Coronary artery (tissue), 2 donors: ENCODE measurements at regions not wholly inside any gene's neighbourhood (a gene's known extent, or its start where the extent isn't known, plus 50 kb on each side); places are given as distances from the start of the nearest gene placed in this dataset.

Experiments used
- DNase-seq: peaks from one replicate; pipeline ENCODE4 v3.0.0-alpha.2; 2017; ENCODE audit warnings: low spot score
- H3K27ac ChIP-seq, 2 donors: fragments of 200-600 bp; sonication (generic); one replicate each; pipeline ENCODE4 v1.5.1; 2016 to 2019
- H3K4me3 ChIP-seq: fragments of 200-600 bp; sonication (generic); 2 replicates; pipeline ENCODE4 v1.5.1; 2016; ENCODE audit warnings: mild to moderate bottlenecking, moderate library complexity
- TF ChIP-seq, protein P1 (sequence below): fragments of 200-600 bp; sonication (generic); IDR thresholded peaks from one replicate; pipeline ENCODE4 v1.5.1; 2019; ENCODE audit warnings: antibody characterized with exemption

DNA sequence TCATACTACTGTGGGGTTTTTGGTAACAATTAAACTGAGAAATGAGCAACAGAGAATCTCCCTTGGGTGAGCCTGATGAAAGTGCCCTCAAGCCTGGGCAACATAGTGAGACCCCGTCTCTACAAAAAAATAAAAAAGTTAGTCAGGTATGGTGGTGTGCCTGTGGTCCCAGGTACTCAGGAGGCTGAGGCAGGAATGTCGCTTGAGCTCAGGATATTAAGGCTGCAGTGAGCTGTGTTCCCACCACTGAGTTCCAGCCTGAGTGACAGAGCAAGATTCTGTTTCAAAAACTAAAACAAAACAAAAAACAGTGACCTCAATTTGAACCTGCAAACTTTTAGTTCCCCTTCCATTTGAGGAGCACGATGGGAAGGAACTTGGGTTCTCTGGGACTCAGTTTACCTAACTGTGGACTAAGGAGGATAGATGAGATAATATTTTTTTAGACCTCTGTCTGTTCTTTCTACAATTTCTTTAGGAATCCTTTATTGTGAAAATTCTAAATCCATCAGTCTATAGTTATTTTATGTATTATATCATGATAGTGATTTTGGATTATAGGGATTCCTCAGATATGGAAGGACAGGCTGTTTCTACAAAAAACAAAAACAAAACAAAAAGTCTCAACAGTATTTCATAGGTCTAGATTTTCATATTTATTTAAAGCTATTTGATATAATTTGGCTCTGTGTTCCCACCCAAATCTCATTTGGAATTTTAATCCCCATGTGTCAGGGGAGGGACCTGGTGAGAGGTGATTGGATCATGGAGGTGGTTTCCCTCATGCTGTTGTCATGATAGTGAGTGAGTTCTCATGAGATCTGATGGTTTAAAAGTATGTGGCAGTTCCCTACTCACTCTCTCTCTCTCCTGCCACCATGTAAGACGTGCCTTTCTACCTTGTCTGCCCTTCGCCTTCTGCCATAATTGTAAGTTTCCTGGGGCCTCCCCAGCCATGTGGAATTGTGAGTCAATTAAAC lies 178.6 kb downstream of the MYCN start:
- DNase-seq, result no peak
- H3K4me3 ChIP-seq, result no peak overlapping the region
- no peak overlapping the region for H3K27ac ChIP-seq
- TF ChIP-seq, protein P1, sequence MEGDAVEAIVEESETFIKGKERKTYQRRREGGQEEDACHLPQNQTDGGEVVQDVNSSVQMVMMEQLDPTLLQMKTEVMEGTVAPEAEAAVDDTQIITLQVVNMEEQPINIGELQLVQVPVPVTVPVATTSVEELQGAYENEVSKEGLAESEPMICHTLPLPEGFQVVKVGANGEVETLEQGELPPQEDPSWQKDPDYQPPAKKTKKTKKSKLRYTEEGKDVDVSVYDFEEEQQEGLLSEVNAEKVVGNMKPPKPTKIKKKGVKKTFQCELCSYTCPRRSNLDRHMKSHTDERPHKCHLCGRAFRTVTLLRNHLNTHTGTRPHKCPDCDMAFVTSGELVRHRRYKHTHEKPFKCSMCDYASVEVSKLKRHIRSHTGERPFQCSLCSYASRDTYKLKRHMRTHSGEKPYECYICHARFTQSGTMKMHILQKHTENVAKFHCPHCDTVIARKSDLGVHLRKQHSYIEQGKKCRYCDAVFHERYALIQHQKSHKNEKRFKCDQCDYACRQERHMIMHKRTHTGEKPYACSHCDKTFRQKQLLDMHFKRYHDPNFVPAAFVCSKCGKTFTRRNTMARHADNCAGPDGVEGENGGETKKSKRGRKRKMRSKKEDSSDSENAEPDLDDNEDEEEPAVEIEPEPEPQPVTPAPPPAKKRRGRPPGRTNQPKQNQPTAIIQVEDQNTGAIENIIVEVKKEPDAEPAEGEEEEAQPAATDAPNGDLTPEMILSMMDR, result no peak

DNA sequence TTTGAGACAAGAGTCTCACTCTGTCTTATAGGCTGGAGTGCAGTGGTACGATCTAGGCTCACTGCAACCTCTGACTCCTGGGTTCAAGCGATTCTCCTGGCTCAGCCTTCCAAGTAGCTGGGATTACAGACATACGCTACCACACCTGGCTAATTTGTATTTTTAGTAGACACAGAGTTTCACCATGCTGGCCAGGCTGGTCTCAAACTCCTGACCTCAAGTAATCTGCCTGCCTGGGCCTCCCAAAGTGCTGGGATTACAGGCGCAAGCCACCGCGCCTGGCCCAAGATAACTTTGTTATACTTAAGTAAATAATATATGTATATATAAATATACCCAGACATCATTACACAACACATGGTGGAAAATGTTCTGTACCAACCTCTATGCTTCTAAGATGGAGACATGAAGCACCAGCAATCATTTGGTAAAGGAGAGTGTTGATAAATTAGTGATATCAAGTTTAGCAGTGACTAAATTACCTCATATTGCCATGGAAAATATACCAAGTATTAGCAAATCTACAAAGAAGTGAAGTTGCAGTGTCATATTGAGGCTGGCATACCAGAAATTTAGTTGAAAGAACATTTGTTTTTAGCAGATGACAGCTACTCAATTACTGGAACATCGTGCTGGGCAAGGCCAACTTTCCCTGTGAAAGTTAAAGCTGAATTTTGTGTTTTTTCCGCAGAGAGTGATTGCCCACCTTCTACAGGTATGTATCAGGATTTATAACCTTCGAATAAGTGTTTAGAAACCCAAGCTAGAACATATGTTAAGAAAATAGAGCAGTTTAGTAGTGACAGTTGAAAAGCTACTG lies 177.7 kb downstream of the MYCN start:
- no peak for DNase-seq
- Histone ChIP-seq H3K27ac (no peak overlapping the region), H3K4me3 (no peak overlapping the region)
- TF ChIP-seq, protein P1, result no peak

DNA sequence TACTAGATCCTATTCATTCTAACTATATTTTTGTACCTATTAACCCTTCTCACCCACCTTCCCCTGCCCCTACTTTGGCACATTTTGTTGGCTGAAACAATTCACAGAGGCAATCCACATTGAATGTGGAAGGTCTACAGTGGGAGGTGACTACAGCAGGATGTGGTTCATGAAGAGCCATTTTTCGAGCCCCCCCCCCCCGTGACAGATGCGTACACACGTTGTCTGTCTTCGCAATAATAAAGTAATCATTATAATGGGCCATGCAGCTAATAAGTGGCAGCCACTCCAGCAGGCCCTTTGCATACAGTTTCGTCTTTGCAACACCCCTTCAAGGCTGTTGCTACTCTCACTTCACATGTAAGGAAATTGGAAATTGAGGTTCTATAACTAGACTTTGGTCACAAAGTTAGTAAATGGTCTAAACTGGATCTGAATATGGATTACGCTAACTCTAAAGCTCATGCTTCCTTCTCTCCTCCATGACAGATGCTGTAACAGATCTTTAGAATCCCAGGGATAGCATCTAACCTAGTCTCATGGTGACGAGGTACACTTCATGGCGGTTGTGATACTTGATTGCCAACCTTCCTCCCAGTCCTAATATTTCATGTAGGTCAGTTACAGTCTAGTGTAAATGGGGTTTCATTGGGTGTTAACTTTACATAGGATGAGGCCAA lies 176.8 kb downstream of the MYCN start:
- no peak for DNase-seq
- TF ChIP-seq, protein P1, result no peak
- no peak overlapping the region for H3K27ac ChIP-seq

DNA sequence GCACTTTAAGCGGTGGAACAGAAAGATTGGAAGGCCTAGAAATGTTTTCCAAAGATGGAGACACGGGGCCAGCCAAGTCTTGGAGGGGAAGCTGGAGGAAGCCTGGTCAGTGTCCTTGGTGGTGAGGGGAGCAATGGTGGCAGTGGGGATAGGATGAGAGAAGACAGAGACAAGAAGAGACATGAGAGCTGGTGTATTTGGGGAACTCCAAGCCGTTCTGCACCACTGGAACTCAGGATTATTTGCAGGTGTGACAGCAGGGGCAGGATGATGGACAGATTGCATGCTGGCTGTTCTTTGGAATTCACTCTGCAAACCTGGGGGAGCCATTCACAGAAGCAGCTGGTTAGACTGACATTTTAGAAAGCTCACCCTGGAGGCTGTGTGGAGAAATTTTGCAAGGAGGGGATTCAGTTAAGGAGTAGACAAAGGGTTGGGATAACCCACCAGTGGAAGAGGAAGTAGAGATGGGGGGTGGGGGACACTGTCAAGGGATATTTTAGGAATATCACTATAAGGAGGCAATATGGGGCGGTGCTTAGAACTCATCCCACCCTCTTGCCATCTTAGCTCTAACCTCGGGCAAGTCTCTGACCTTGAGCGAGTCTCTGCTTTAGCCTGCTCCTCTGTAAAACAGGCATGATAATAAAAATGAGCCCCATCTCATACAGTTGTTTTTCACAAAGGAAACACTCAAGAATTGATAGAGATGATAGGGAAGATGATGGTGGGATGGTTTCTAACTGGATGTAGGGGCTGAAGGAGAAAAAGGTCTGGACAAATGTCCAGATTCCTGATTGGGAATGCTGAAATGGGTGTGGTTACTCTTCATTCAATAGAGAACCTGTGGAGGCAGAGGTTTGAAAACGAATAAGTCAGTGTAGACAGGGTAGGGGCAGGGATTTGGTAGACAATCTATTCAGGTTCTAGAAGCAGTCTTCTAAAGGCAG lies 175.8 kb downstream of the MYCN start:
- Histone ChIP-seq H3K27ac (no peak overlapping the region), H3K4me3 (no peak overlapping the region)
- no peak for DNase-seq
- TF ChIP-seq, protein P1, result no peak

More for the DNA sequence above, 176.8 kb downstream of the MYCN start:
- H3K4me3 ChIP-seq, result no peak overlapping the region

DNA sequence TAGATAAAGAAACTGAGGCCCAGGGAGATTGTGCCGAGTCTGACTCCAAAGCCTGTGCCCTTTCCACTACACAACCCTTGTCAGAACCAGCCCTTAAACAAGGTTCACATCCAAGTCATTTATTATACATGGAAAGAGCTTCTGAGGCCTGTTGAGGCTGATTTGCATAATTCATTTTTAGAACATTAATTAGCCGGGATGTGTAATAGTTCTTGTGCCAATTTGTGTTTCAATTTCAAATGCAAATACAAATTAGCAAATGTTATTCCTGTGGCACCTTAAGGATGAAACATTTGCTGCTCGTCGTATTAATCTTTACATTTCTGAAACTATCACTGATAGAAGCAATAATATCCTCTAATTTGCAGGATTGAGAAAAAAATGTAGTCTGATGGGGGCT lies 174.9 kb downstream of the MYCN start:
- no peak for DNase-seq
- Histone ChIP-seq H3K4me3 (no peak overlapping the region), H3K27ac (no peak overlapping the region)
- TF ChIP-seq, protein P1, result no peak

DNA sequence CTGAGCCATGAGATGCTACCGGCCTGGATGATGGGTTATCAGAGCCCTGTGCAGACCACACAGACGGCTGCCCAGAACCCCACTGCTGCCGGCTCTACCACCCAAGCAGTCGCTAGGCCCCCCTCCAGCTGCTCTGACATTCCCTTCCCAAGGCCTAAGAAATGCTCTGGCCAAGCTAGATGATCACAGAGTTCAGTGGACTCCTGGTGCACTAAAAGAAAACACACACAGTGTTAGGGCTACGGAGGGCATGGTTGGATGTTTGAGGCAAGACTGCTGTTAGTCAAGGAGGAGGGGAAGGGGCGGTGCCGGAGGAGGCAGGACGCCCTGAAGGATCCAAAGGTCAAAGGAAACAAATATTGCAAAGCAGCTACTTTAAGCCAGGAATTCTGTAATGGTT lies 174.5 kb downstream of the MYCN start:
- no peak for DNase-seq

More for the DNA sequence above, 174.5 kb downstream of the MYCN start:
- TF ChIP-seq, protein P1, result no peak
- Histone ChIP-seq H3K4me3 (no peak overlapping the region), H3K27ac (no peak overlapping the region)
